K562 (cell line): ENCODE measurements at regions not wholly inside any gene's neighbourhood (a gene's known extent, or its start where the extent isn't known, plus 50 kb on each side); places are given as distances from the start of the nearest gene placed in this dataset.

ENCODE experiments used
- ATAC-seq: fragments of 200-7000 bp; cut with Tn5 transposase; 3 replicates; pipeline ENCODE4 v1.9.1; 2020; ENCODE audit warnings: moderate library complexity
- BruUV-seq: library from RNA; stranded (reverse); fragments of 400-500 nt; replicated peaks from 2 replicates; lab custom pipeline; 2021; lab: Mats Ljungman, UMichigan
- CTCF ChIA-PET: fragments of 300-600 bp; formaldehyde crosslinking; extraction: SDS; loops from one replicate; lab custom pipeline; 2021; ENCODE audit warnings: low intra/inter-chr PET ratio; lab: Yijun Ruan, JAX
- POLR2A ChIA-PET: fragments of 300-600, 350-650 bp; sonication (Branson Sonifier 250); formaldehyde crosslinking; extraction: SDS; loops from one replicate; lab custom pipeline; 2021; ENCODE audit warnings: antibody characterized with exemption, inconsistent platforms; lab: Yijun Ruan, JAX
- DNase-seq, 4 experiments: peaks; one replicate each; pipeline versions ENCODE4 v3.0.0 to v3.0.0-alpha.2; 2011 to 2018; ENCODE audit warnings: low spot score in 3 of 4, mixed read lengths in 3 of 4; ENCODE audit errors: extremely low read depth in 1 of 4
- FAIRE-seq: peaks from 2 replicates; lab custom pipeline; 2011; peaks lifted over from hg19 to GRCh38; lab: Jason Lieb, UNC
- H2AFZ ChIP-seq: 2 replicates; pipeline ENCODE4 v1.6.0; 2011; ENCODE audit warnings: low read depth, low read length, control low read depth, inconsistent platforms
- H3K27ac ChIP-seq: fragments of 200-600 bp; 3 replicates; pipeline ENCODE4 v1.8.0; 2011; ENCODE audit warnings: low read depth, mild to moderate bottlenecking, control low read depth, inconsistent platforms, low read length, moderate library complexity, mixed read lengths; ENCODE audit errors: extremely low read depth
- H3K27me3 ChIP-seq, 2 experiments: fragments of 300-600 bp in 1 of 2; 2 replicates in 1 of 2; 3 replicates in 1 of 2; pipeline versions ENCODE4 v1.6.0 to v1.8.0; 2011; ENCODE audit warnings: inconsistent platforms in 2 of 2, low read length in 2 of 2, mild to moderate bottlenecking in 1 of 2, mixed read lengths in 1 of 2, moderate library complexity in 1 of 2; ENCODE audit not compliant: control insufficient read depth in 2 of 2, insufficient read depth in 2 of 2
- H3K36me3 ChIP-seq: fragments of 300-600 bp; 3 replicates; pipeline ENCODE4 v1.8.0; 2011; ENCODE audit warnings: mild to moderate bottlenecking, low read length, inconsistent platforms; ENCODE audit not compliant: control insufficient read depth, insufficient read depth
- H3K4me1 ChIP-seq, 2 experiments: fragments of 200-600 bp in 1 of 2; replicated peaks in 1 of 2; 2 replicates in 1 of 2; 3 replicates in 1 of 2; pipeline versions ENCODE4 v1.5.1 to v1.8.0; 2011; ENCODE audit warnings: inconsistent platforms in 2 of 2, low read length in 2 of 2, mild to moderate bottlenecking in 1 of 2, mixed read lengths in 1 of 2, moderate library complexity in 1 of 2; ENCODE audit not compliant: control insufficient read depth in 2 of 2, insufficient read depth in 2 of 2
- H3K4me2 ChIP-seq: 2 replicates; pipeline ENCODE4 v1.6.1; 2011; ENCODE audit warnings: low read length, control low read depth, inconsistent platforms, mixed read lengths; ENCODE audit not compliant: insufficient read depth
- H3K4me3 ChIP-seq: fragments of 200-600 bp; sonication (generic), shearing (Covaris generic); 2 replicates; pipeline ENCODE4 v1.5.1; 2016; ENCODE audit warnings: control low read depth, inconsistent platforms
- H3K79me2 ChIP-seq: fragments of 200-600 bp; 3 replicates; pipeline ENCODE4 v1.8.0; 2011; ENCODE audit warnings: low read length, inconsistent platforms; ENCODE audit not compliant: control insufficient read depth, insufficient read depth
- H3K9ac ChIP-seq, 2 experiments: 2 replicates each; pipeline versions ENCODE4 v1.6.0 to v1.6.1; 2011; ENCODE audit warnings: low read depth in 2 of 2, low read length in 2 of 2, control low read depth in 1 of 2, inconsistent platforms in 1 of 2, mild to moderate bottlenecking in 1 of 2, mixed read lengths in 1 of 2; ENCODE audit not compliant: insufficient read depth in 1 of 2
- H3K9me1 ChIP-seq: one replicate; pipeline ENCODE4 v1.6.0; 2011; ENCODE audit warnings: inconsistent platforms, mild to moderate bottlenecking, low read length, moderate library complexity; ENCODE audit not compliant: control insufficient read depth, insufficient read depth
- H3K9me3 ChIP-seq: replicated peaks from 2 replicates; pipeline ENCODE4 v1.5.1; 2011; ENCODE audit warnings: low read depth, low read length, inconsistent platforms; ENCODE audit not compliant: control insufficient read depth, insufficient read depth
- H4K20me1 ChIP-seq: replicated peaks from 2 replicates; pipeline ENCODE4 v1.6.1; 2011; ENCODE audit warnings: low read length, inconsistent platforms, mixed read lengths; ENCODE audit not compliant: control insufficient read depth, insufficient read depth
- HMG20B ChIP-seq: fragments of 250-450 bp; sonication (Bioruptor Pico); IDR thresholded peaks from 2 replicates; pipeline ENCODE4 v1.5.0; 2021; ENCODE audit warnings: mild to moderate bottlenecking
- MTA1 ChIP-seq: fragments of 450-650 bp; IDR thresholded peaks from 2 replicates; pipeline ENCODE4 v1.6.1; 2017; ENCODE audit warnings: borderline replicate concordance
- SMARCE1 ChIP-seq: fragments of 450-650 bp; IDR thresholded peaks from 2 replicates; pipeline ENCODE4 v1.7.1; 2016; ENCODE audit warnings: mild to moderate bottlenecking
- ZNF23 ChIP-seq: fragments of 250-450 bp; sonication (Bioruptor Pico); IDR thresholded peaks from 2 replicates; pipeline ENCODE4 v1.4.0; 2020; ENCODE audit warnings: mild to moderate bottlenecking
- WGBS: fragments of 100-300 bp; shearing (Covaris generic); methylation state at CpG from one replicate; pipeline ENCODE4 v1.1.6; 2016; ENCODE audit warnings: low coverage, mixed read lengths; ENCODE audit not compliant: insufficient coverage; ENCODE audit errors: missing lambda C conversion rate; 5-methylcytosine and 5-hydroxymethylcytosine counted together
- in situ Hi-C: fragments of 300-500 bp; cut with MboI; formaldehyde crosslinking; loops from 4 replicates; pipeline ENCODE4 v1.15.0; 2018; ENCODE audit warnings: inconsistent platforms, mixed read lengths
- intact Hi-C: fragments of 100-400 bp; cut with micrococcal nuclease; formaldehyde crosslinking; loops from 2 replicates; pipeline ENCODE4 v1.14.2; 2022
- TF ChIP-seq, protein P1 (sequence below): fragments of 250-450 bp; sonication (Bioruptor Pico); IDR thresholded peaks from 2 replicates; pipeline ENCODE4 v1.5.0; 2021; ENCODE audit warnings: mild to moderate bottlenecking, moderate library complexity

DNA sequence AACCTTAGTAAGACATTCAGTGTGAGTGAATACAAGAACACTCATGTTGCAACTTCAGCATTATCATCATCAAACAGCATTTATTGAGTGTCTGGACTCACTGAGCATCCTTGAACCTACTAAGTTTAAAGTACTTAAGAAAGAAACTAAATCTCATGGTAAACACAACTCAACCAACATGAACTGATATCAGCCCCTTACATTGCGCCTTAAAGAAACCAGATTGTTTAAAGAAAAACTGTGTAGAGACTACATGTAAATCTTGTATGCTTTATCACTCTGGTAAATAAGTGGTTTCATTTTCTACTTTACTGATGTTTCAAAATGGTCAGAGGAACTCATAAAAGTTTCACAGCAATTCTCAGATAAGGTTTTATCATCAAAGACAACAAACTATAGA, 157.5 kb upstream of the FERD3L start:
- in situ Hi-C loops, result no loop called here
- H3K9me3 ChIP-seq, result no peaks in the 10 kb centered on the region; the same call in 1 of the 2 replicates
- BruUV-seq, result no TSS peak

More for the DNA sequence above, 157.5 kb upstream of the FERD3L start:
- no peaks in the 10 kb centered on the region for H3K79me2 ChIP-seq
- ChIA-PET CTCF (no interaction called here), POLR2A (no interaction called here)
- no peaks in the 10 kb centered on the region for H3K36me3 ChIP-seq
- TF ChIP-seq, protein P1, sequence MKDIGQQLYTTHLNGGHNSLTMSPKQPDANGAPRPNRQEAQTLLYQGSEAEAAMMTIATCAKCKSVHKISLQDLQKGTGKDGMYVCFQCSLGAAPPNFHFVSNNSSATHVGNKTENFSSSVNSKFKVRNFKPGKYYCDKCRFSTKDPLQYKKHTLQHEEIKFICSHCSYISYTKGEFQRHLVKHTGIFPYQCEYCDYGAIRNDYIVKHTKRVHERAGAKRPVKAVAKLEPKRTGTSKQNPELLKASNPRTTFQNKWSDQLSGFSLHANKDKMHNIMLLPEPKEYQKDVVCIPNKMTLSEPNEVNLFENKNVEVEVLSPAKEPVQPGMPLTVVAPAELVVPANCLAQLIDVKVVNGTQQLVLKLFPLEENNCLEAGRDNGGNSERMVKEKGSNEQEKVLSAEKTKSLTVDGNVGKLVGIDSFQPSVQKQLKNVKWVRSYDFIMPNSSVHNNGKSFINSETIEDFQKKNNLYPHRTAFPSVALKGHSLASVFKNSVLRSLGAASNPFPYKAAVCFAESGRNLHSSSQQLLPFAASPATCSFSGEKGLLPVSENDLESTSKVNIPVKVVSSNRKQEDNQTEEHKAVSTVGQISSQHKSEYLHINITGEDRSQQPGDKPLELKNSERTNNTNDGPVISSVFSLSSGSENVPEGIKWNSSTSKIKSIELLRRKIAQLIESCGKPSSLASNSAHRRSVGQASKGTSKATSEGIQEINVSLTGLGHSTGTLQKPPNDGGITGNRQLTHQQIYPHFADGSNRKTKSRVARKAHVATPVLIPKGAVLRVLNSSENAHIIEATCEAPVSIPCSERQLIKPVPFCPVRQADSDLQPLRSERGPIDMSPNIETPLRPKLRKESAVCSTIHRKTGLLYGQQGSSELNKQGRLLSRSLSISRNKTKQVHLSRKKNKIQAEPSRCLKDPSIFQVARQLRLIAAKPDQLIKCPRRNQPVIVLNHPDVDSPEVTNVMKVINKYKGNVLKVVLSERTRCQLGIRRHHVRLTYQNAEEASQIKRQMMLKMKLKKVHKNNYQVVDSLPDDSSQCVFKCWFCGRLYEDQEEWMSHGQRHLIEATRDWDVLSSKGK, result no peak
- TF ChIP-seq SMARCE1 (no peak), HMG20B (CRISPR knock-in tag) (no peak), ZNF23 (no peak), MTA1 (no peak)
- no peak overlapping the region for H3K4me3 ChIP-seq
- WGBS, result 0% methylated on average over 1 of the region's 1 CpG
- H3K9ac ChIP-seq, result no peak overlapping the region
- no peak for ATAC-seq
- DNase-seq, result no peak
- no peaks in the 10 kb centered on the region for H3K4me1 ChIP-seq
- intact Hi-C loops, result no loop called here
- H3K4me2 ChIP-seq, result no peak overlapping the region
- no peak overlapping the region for H2AFZ ChIP-seq
- H3K27me3 ChIP-seq, result no peaks in the 10 kb centered on the region
- no peaks in the 10 kb centered on the region for H3K9me1 ChIP-seq
- no peak overlapping the region for H3K27ac ChIP-seq
- FAIRE-seq, result no peak
- H4K20me1 ChIP-seq, result no peaks in the 10 kb centered on the region
